HEK293T (cell line): ENCODE measurements at regions not wholly inside any gene's neighbourhood (a gene's known extent, or its start where the extent isn't known, plus 50 kb on each side); places are given as distances from the start of the nearest gene placed in this dataset.

Source experiments
- CTCF ChIA-PET: fragments of 350-600 bp; formaldehyde crosslinking; extraction: SDS; loops from one replicate; lab custom pipeline; 2021; ENCODE audit warnings: antibody characterized with exemption, inconsistent platforms; lab: Yijun Ruan, JAX
- POLR2A ChIA-PET: fragments of 350-600 bp; formaldehyde crosslinking; extraction: SDS; loops from one replicate; lab custom pipeline; 2020; ENCODE audit warnings: antibody characterized with exemption, inconsistent platforms; lab: Yijun Ruan, JAX
- DNase-seq: peaks from one replicate; pipeline ENCODE4 v3.0.0; 2012; ENCODE audit warnings: mixed read lengths; ENCODE audit errors: extremely low spot score
- ARNT ChIP-seq: fragments of 450-650 bp; IDR thresholded peaks from 2 replicates; pipeline ENCODE4 v1.6.1; 2017; ENCODE audit warnings: mild to moderate bottlenecking
- BHLHE40 ChIP-seq: fragments of 450-650 bp; IDR thresholded peaks from 2 replicates; pipeline ENCODE4 v1.6.1; 2016; ENCODE audit warnings: mild to moderate bottlenecking, moderate library complexity, borderline replicate concordance
- CTBP1 ChIP-seq: fragments of 450-650 bp; IDR thresholded peaks from 2 replicates; pipeline ENCODE4 v1.6.1; 2016; ENCODE audit warnings: borderline replicate concordance
- ELF4 ChIP-seq: fragments of 450-650 bp; IDR thresholded peaks from 2 replicates; pipeline ENCODE4 v1.6.1; 2017; ENCODE audit warnings: antibody characterized with exemption
- FOXA1 ChIP-seq: fragments of 450-650 bp; IDR thresholded peaks from 2 replicates; pipeline ENCODE4 v1.6.1; 2016; ENCODE audit warnings: mild to moderate bottlenecking
- FOXK2 ChIP-seq: fragments of 450-650 bp; IDR thresholded peaks from 2 replicates; pipeline ENCODE4 v1.6.1; 2016; ENCODE audit warnings: mild to moderate bottlenecking
- FOXM1 ChIP-seq: fragments of 450-650 bp; IDR thresholded peaks from 2 replicates; pipeline ENCODE4 v1.6.1; 2017; ENCODE audit warnings: mild to moderate bottlenecking, borderline replicate concordance
- HDGF ChIP-seq: fragments of 450-650 bp; IDR thresholded peaks from 2 replicates; pipeline ENCODE4 v1.6.1; 2017; ENCODE audit warnings: antibody characterized with exemption, borderline replicate concordance
- L3MBTL2 ChIP-seq: fragments of 450-650 bp; conservative IDR thresholded peaks from 2 replicates; pipeline ENCODE4 v1.6.1; 2016; ENCODE audit warnings: mild to moderate bottlenecking
- LEF1 ChIP-seq: fragments of 450-650 bp; IDR thresholded peaks from 2 replicates; pipeline ENCODE4 v1.6.1; 2017; ENCODE audit warnings: mild to moderate bottlenecking, borderline replicate concordance
- NFRKB ChIP-seq: fragments of 450-650 bp; IDR thresholded peaks from 2 replicates; pipeline ENCODE4 v1.6.1; 2016; ENCODE audit warnings: mild to moderate bottlenecking, moderate library complexity
- PKNOX1 ChIP-seq: fragments of 450-650 bp; IDR thresholded peaks from 2 replicates; pipeline ENCODE4 v1.6.1; 2016
- SP1 ChIP-seq: fragments of 450-650 bp; IDR thresholded peaks from 2 replicates; pipeline ENCODE4 v1.6.1; 2017
- SUZ12 ChIP-seq: fragments of 450-650 bp; IDR thresholded peaks from 2 replicates; pipeline ENCODE4 v1.6.1; 2016; ENCODE audit warnings: mild to moderate bottlenecking
- TARDBP ChIP-seq: fragments of 450-650 bp; IDR thresholded peaks from 2 replicates; pipeline ENCODE4 v1.6.1; 2016
- ZNF384 ChIP-seq: fragments of 450-650 bp; IDR thresholded peaks from 2 replicates; pipeline ENCODE4 v1.6.1; 2016

- CTCF ChIA-PET, result no interaction called here
- TF ChIP-seq L3MBTL2, result no peak
- TF ChIP-seq PKNOX1, result no peak
- TF ChIP-seq SUZ12, result no peak
- no peak for TF ChIP-seq LEF1
- TF ChIP-seq FOXM1, result no peak
- TF ChIP-seq TARDBP, result no peak
- no peak for TF ChIP-seq FOXA1
- no peak for TF ChIP-seq FOXK2
- TF ChIP-seq ELF4, result no peak
- no peak for TF ChIP-seq CTBP1
- no peak for TF ChIP-seq BHLHE40
- TF ChIP-seq HDGF, result no peak
- no peak for TF ChIP-seq NFRKB
- POLR2A ChIA-PET, result no interaction called here
- DNase-seq, result no peak
These were observed 1611.6 kb upstream of the LRRTM3 start for GRCh38 chr10:65314253-65314652.

DNA sequence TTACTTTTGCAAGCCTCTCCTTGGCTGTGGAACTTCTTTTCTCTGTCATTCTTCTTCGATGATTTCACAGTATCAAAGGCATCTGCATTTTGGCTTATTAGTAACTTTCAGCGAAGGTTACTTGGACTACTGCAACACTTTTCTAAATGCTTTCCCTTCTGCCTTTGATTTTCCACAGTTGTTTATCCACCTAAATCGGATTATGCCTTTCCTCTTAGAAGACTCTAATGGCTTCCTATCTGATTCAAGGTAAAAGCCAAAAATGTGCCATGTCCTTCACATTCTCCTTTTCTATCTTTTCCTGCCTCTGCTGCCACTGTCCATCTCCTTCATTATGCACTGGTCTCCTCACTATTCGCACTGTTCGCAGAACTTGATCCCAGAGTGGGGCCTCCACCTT is 1606.3 kb upstream of the LRRTM3 start:
- no peak for DNase-seq
- ChIA-PET CTCF (no interaction called here), POLR2A (no interaction called here)
- TF ChIP-seq L3MBTL2 (no peak), PKNOX1 (no peak), SP1 (no peak), FOXM1 (no peak), FOXA1 (no peak), LEF1 (no peak)

- TF ChIP-seq PKNOX1, result no peak
- TF ChIP-seq NFRKB, result no peak
- no peak for TF ChIP-seq ARNT
- TF ChIP-seq FOXK2, result no peak
- DNase-seq, result no peak
- ChIA-PET POLR2A (no interaction called here), CTCF (no interaction called here)
These were observed 1605.4 kb upstream of the LRRTM3 start for GRCh38 chr10:65320236-65321026.

- CTCF ChIA-PET, result no interaction called here
- POLR2A ChIA-PET, result no interaction called here
- DNase-seq, result no peak
- TF ChIP-seq ARNT (no peak), SUZ12 (no peak), PKNOX1 (no peak), HDGF (no peak), LEF1 (no peak), SP1 (no peak), CTBP1 (no peak), L3MBTL2 (no peak), TARDBP (no peak), FOXK2 (no peak), FOXM1 (no peak), ELF4 (no peak), NFRKB (no peak)
These were observed 1602.0 kb upstream of the LRRTM3 start for GRCh38 chr10:65323802-65324201.

DNA sequence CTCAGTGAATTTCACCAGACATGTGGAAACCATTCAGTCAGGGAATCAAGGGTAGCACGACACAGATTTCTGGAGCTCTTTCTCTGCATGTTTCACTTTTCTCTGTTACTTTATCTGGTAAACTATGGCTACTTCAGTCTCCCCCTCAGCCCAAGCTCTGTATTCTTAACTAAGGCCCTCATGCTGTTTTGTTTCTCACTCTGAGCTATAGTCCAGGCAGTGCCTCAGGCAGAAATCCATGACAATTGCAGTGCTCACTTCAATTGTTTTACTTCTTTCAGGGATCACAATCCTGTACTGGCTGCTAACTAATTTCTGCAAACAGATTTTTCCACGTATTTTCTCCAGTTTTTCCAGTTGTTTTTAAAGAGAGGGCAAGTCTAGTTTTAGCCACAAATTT is 1599.9 kb upstream of the LRRTM3 start:
- no peak for DNase-seq
- POLR2A ChIA-PET, result no interaction called here
- CTCF ChIA-PET, result no interaction called here
- TF ChIP-seq SUZ12 (no peak), FOXK2 (no peak), CTBP1 (no peak), ARNT (no peak), BHLHE40 (no peak), PKNOX1 (no peak), FOXM1 (no peak), L3MBTL2 (no peak), NFRKB (no peak), TARDBP (no peak), SP1 (no peak), FOXA1 (no peak), LEF1 (no peak), HDGF (no peak), ELF4 (no peak), ZNF384 (no peak)

- CTCF ChIA-PET, result no interaction called here
- no peak for TF ChIP-seq BHLHE40
- TF ChIP-seq TARDBP, result no peak
- no peak for TF ChIP-seq HDGF
- no peak for TF ChIP-seq FOXA1
- no peak for TF ChIP-seq ARNT
- TF ChIP-seq ELF4, result no peak
- no peak for TF ChIP-seq PKNOX1
- TF ChIP-seq CTBP1, result no peak
- TF ChIP-seq FOXK2, result no peak
- no peak for TF ChIP-seq SP1
- no peak for TF ChIP-seq LEF1
- TF ChIP-seq SUZ12, result no peak
- POLR2A ChIA-PET, result no interaction called here
- no peak for DNase-seq
These were observed 1597.3 kb upstream of the LRRTM3 start for GRCh38 chr10:65328486-65328885.
